Psoas muscle (tissue), 7 donors: ENCODE measurements at regions not wholly inside any gene's neighbourhood (a gene's known extent, or its start where the extent isn't known, plus 50 kb on each side); places are given as distances from the start of the nearest gene placed in this dataset.
"Not testable (repeated sequence)": the region's sequence is repeated elsewhere in the genome, so short reads cannot be mapped to it uniquely, and the experiment has no call there.

Source experiments
- ATAC-seq, 4 donors: fragments of 200-7000 bp; cut with Tn5 transposase; one replicate each; pipeline ENCODE4 v1.9.1; 2020; ENCODE audit warnings: moderate library complexity in 3 of 4, mild to moderate bottlenecking in 2 of 4
- DNase-seq, 2 donors: peaks; one replicate each; pipeline ENCODE4 v3.0.0-alpha.2; 2020
- H3K27ac ChIP-seq: fragments of 200-600 bp; one replicate; pipeline ENCODE4 v1.8.0; 2022
- H3K27me3 ChIP-seq, 3 donors: fragments of 200-600 bp in 1 of 3; one replicate each; pipeline versions ENCODE4 v1.6.1 to v1.8.0; 2013 to 2022; ENCODE audit warnings: low read length in 2 of 3, mild to moderate bottlenecking in 2 of 3, moderate library complexity in 1 of 3; ENCODE audit not compliant: insufficient read depth in 3 of 3
- H3K36me3 ChIP-seq, 2 donors: fragments of 200-600 bp in 1 of 2; one replicate each; pipeline versions ENCODE4 v1.6.1 to v1.8.0; 2013 to 2022; ENCODE audit warnings: low read depth in 1 of 2, mild to moderate bottlenecking in 1 of 2, moderate library complexity in 1 of 2; ENCODE audit not compliant: insufficient read depth in 1 of 2
- H3K4me1 ChIP-seq: fragments of 200-600 bp; one replicate; pipeline ENCODE4 v1.8.0; 2022
- H3K4me3 ChIP-seq: fragments of 200-600 bp; one replicate; pipeline ENCODE4 v1.8.0; 2022; ENCODE audit warnings: mild to moderate bottlenecking
- H3K9me3 ChIP-seq: fragments of 200-600 bp; one replicate; pipeline ENCODE4 v1.8.0; 2022
- CTCF ChIP-seq: fragments of 200-600 bp; IDR thresholded peaks from one replicate; pipeline ENCODE4 v1.8.0; 2022; ENCODE audit warnings: antibody characterized with exemption
- WGBS, 3 donors: extraction: QIAGEN DNeasy Blood & Tissue Kit; methylation state at CpG; one replicate each; pipeline versions ENCODE4 v1.1.6 to v1.1.7; 2013; 5-methylcytosine and 5-hydroxymethylcytosine counted together
- intact Hi-C, 2 donors: fragments of 100-400 bp; cut with DNase I; formaldehyde crosslinking; loops; one replicate each; pipeline versions ENCODE4 v1.11.0 to v1.14.2; 2022
- donor health status: healthy with polysubstance abuse.
- donor health status: DM: no; HTN: no; CAD: no; lungs with moderate emphysema.
- donor health status: Bipolar disorder and iron deficiency.
- donor health status: healthy.
- donor health status: DM: yes; HTN: yes; CAD: no.
- donor health status: DM: no; HTN: no; CAD: no.
- donor health status: DM: yes; HTN: yes; CAD: no.

DNA sequence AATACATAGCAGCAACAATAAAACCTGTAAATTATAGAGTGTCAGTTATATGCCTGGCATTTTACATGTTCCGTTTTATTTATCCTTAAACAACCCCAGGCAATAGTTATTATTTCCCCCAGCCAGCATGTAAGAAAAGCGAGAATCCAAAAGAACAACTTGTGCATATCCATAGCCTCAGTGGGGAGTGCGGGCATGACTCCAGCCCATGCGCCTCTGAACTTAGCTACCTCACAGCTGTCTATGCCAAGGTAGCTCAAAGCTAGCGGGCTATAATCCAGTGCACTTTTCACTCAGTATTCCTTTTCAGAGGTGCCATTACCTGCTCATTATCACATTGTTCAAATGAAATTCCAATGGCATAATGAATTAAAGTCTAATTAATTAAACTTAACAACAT, 257.3 kb upstream of the EDNRA start:
- no peaks in the 10 kb centered on the region for H3K4me1 ChIP-seq
- H3K36me3 ChIP-seq, result no peaks in the 10 kb centered on the region
- H3K27me3 ChIP-seq, result no peaks in the 10 kb centered on the region
- intact Hi-C loops, result no loop called here
- TF ChIP-seq CTCF, result no peak
- ATAC-seq, result no peak
- no peaks in the 10 kb centered on the region for H3K9me3 ChIP-seq
- no peak for DNase-seq
- WGBS, 3 donors, result 69 to 87% (median 86%) methylated on average over 5 of the region's 5 CpGs
- H3K27ac ChIP-seq, result no peak overlapping the region
- H3K4me3 ChIP-seq, result no peak overlapping the region

DNA sequence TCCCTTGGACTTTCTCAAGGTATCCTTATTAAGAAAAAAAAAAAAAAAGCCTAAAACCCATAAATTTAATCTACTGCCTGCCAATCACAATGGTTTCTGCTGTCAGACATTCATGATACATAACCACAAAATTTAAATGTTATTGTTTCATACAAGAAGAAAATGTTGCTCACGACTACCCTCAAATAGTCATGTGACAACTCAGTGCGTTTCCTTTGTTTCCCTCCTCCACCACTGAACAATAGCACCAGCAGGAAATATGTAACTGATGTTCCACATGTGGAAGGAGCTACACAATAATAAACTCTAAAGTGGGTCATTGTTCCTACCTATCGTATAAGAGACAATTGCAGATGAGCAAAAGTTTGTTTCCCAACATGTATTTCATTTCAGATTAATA, 244.1 kb upstream of the EDNRA start:
- H3K27me3 ChIP-seq, result no peaks in the 10 kb centered on the region
- TF ChIP-seq CTCF, result no peak
- H3K27ac ChIP-seq, result no peak overlapping the region
- no peaks in the 10 kb centered on the region for H3K36me3 ChIP-seq
- H3K4me1 ChIP-seq, result no peaks in the 10 kb centered on the region
- intact Hi-C loops, result no loop called here
- no peak overlapping the region for H3K4me3 ChIP-seq
- H3K9me3 ChIP-seq, result no peaks in the 10 kb centered on the region
- WGBS, 3 donors, result 68 to 75% (median 73%) methylated on average over 3 of the region's 3 CpGs
- DNase-seq (no peak), ATAC-seq (no peak)

GRCh38 chr4:147244786-147245185, 236.1 kb upstream of the EDNRA start:
- Histone ChIP-seq H3K4me3 (no peak overlapping the region), H3K9me3 (no peaks in the 10 kb centered on the region), H3K4me1 (no peaks in the 10 kb centered on the region), H3K27me3 (no peaks in the 10 kb centered on the region), H3K36me3 (no peaks in the 10 kb centered on the region), H3K27ac (no peak overlapping the region)
- ATAC-seq (no peak), DNase-seq (no peak)
- intact Hi-C loops, result no loop called here
- WGBS, 3 donors, result 0 to 2% (median 0%) methylated on average over 1 of the region's 1 CpG
- TF ChIP-seq CTCF, result no peak

GRCh38 chr4:147246096-147246495, 234.8 kb upstream of the EDNRA start:
- H3K4me3 ChIP-seq, result no peak overlapping the region
- H3K9me3 ChIP-seq, result peaks cover 3% of the 10 kb centered on the region
- WGBS, 3 donors, result 90 to 91% (median 90%) methylated on average over 1 of the region's 1 CpG
- H3K27ac ChIP-seq, result no peak overlapping the region
- no peaks in the 10 kb centered on the region for H3K36me3 ChIP-seq
- no peak for ATAC-seq
- no peak for DNase-seq
- TF ChIP-seq CTCF, result no peak
- H3K4me1 ChIP-seq, result no peaks in the 10 kb centered on the region
- intact Hi-C loops, result no loop called here
- no peaks in the 10 kb centered on the region for H3K27me3 ChIP-seq

- H3K4me3 ChIP-seq, DNase-seq, intact Hi-C loops, H3K4me1 ChIP-seq, H3K27ac ChIP-seq, H3K9me3 ChIP-seq, ATAC-seq, H3K27me3 ChIP-seq, H3K36me3 ChIP-seq: not testable (repeated sequence)
- WGBS, 3 donors, result 85 to 90% (median 85%) methylated on average over 2 of the region's 2 CpGs
Observed at GRCh38 chr4:147246528-147246927, 234.4 kb upstream of the EDNRA start.
